ENCODE measurements at regions not wholly inside any gene's neighbourhood (a gene's known extent, or its start where the extent isn't known, plus 50 kb on each side); places are given as distances from the start of the nearest gene placed in this dataset.

DNA sequence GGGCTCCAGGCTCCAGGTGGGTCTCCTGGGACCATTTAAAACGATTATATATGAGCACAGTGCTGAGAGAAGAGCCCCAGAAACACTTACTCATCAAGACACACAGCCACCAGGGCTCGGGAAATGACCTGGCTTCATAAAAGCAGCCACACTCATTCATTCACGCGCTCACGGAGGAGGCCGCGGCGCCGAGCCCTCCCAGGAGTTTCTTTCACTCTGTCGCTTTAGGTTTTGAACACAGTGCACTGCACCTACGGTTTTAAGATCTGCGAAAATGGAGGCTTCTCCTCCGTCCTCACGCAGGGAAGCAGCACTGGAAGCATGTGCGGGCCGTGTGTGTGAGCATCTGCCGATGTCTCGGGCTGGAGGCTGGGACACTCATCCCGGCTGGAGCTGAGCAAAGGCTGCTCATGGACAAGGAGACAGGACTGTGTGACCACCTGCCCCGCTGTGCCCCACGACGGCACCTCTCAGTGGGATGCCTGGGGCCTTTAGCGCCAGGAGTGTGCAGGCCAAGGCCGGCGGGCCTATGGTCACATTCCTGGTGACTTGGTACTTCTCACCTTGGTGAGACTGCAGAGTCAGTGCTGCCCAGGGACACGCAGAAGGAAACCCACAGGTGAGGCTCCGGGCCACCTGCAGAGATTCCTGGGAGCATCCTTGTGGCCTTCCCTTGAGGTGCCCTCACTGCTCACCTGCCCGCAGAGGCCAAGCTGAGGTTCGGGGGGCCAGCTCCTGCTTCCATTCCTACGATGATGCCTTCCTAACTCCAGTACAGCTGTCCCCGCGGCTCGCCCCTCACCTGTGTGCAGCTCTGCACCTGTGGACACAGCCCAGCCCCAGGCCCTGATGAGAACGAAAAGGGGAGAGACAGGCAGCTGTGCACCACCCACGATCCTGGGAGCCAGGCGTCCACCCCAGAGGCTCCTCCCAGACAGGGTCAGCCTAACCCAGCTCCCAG lies 872.0 kb downstream of the BRD1 start:
- WGBS, 10 experiments = 17 to 85% (median 49%) methylated on average over 2 to 14 of the region's 36 CpGs; no CpG with 5 or more reads in 4 of the 10 experiments
- H3K4me3 ChIP-seq = no peak overlapping the region
- H3K4me1 ChIP-seq (replicated peaks in 1 of 2) = no peaks in the 10 kb centered on the region
- peak in 2 of 8 experiments; percentile 43 to 81 for ATAC-seq (replicated peaks in 6 of 8)
- in situ Hi-C loops (cut with MboI; ENCODE audit: low pct_unique_long_range_greater_than_20kb in 2 of 9, low sequenced_read_pairs in 9 of 9, unreplicated experiment in 9 of 9) = no loop called here
- no peak overlapping the region for H3K27ac ChIP-seq

DNA sequence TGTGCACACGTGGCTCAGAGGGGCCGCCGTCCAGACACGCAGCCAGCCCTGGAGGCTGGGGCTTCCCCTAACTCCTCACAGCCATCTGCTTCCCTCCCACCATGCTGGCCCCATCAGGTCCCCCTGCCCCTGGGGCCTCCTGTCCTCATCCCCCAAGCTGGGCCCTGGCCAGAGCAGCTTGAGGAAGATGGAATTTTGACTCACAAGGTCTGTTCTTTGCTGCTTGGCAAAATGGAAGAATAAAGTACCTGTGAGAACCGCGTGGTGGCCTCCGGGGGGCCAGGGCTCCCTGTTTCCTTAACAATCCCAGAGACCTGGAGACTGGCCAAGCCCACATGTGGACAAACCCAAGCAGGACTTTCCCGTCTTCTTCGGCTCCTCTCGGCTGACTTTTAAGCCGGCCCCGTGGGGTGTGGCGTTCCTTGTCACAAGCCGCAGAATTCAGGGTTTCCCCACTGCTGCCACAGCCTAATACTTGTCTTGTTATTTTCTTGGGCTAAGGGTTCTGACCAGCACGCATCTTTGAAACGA lies 872.8 kb downstream of the BRD1 start:
- in situ Hi-C loops (cut with MboI; ENCODE audit: low pct_unique_long_range_greater_than_20kb in 2 of 9, low sequenced_read_pairs in 9 of 9, unreplicated experiment in 9 of 9) = no loop called here
- Histone ChIP-seq H3K27ac (no peak overlapping the region), H3K4me3 (no peak overlapping the region), H3K4me1 (replicated peaks in 1 of 2) (no peaks in the 10 kb centered on the region)
- WGBS, 10 experiments = 0 to 90% (median 65%) methylated on average over 2 to 9 of the region's 16 CpGs; no CpG with 5 or more reads in 5 of the 10 experiments
- peak in 3 of 8 experiments; percentile 15 to 92 (median 88) for ATAC-seq (replicated peaks in 6 of 8)

GRCh38 chr22:48953830-48954229 lies 873.8 kb downstream of the BRD1 start:
- ATAC-seq (replicated peaks in 6 of 8) = no peak
- WGBS, 10 experiments = 20 to 90% (median 68%) methylated on average over 2 to 8 of the region's 11 CpGs; no CpG with 5 or more reads in 4 of the 10 experiments
- Histone ChIP-seq H3K4me1 (replicated peaks in 1 of 2) (no peaks in the 10 kb centered on the region), H3K4me3 (no peak overlapping the region), H3K27ac (no peak overlapping the region)
- in situ Hi-C loops (cut with MboI; ENCODE audit: low pct_unique_long_range_greater_than_20kb in 2 of 9, low sequenced_read_pairs in 9 of 9, unreplicated experiment in 9 of 9) = no loop called here

DNA sequence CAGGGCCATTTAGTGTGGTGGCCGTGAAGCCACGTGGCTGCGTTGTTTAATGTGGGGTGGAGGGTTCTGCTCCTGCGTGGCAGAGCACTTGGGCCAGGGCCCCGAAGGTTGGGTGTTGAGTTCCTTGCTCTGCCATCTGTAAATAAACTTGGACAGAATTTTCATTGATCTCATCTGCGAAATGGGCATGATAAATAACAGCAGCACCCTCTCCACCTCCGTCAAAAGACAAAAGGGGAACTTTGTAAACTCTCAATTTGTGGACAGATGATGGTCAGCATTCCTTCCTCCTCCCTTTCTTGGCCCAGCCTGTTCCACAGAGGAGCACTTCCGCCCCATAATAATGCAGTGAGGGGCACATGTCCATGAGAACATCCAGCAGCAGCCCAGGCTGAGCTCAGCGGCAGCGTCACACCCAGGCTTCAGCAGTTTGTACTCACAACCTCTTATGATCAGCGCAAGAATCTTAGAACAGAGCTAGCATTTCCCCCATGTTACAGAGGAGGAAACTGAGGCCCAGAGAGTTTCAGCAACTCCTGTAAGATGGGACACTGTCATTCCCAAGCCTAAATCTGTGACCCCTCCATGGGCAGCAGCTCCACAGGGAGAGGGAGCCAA lies 874.5 kb downstream of the BRD1 start:
- Histone ChIP-seq H3K4me1 (replicated peaks in 1 of 2) (no peaks in the 10 kb centered on the region), H3K4me3 (no peak overlapping the region), H3K27ac (no peak overlapping the region)
- no peak for ATAC-seq (replicated peaks in 6 of 8)
- WGBS, 10 experiments = 33 to 100% (median 70%) methylated on average over 1 to 6 of the region's 11 CpGs; no CpG with 5 or more reads in 1 of the 10 experiments
- in situ Hi-C loops (cut with MboI; ENCODE audit: low pct_unique_long_range_greater_than_20kb in 2 of 9, low sequenced_read_pairs in 9 of 9, unreplicated experiment in 9 of 9) = no loop called here

DNA sequence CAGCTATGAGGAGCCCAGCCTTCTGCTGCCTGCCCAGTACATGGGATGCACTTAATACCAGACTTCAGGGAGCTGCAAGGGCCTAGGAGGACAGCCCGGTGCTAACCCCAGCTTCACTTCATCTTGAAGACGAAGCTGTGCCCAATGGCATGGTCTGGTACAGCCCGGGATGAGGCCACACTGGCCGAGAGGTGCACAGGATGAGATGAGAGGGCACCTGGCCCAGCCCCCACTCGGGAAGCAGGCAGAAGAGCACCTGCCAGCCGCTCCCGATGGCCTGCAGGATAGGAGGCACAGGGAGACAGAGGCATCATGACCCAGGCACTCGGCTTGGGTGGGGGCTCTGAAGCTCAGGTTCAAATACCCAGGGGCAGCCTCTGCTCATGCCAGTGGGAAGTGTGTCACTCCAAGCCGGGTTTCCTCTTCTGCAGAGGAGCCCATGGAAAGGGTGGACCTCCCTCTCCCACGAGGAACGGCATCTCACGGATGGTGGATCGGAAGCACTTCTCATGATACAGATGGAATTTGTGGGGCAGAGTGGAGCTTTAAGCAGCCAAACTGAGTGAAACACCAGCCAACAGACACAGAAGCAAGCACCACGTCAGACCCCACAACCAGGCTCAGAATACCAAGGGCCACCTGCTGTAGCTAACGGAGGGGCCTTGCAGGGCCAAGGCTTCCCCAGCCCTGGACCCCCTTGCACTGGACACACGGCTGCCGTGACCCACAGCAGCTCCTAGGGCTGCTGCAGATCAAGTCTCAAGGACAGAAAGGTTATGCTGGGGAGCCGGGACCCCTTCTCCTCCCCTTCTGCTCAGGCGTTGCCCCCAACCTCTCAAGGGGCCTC lies 875.2 kb downstream of the BRD1 start:
- Histone ChIP-seq H3K4me3 (no peak overlapping the region), H3K27ac (no peak overlapping the region), H3K4me1 (replicated peaks in 1 of 2) (no peaks in the 10 kb centered on the region)
- in situ Hi-C loops (cut with MboI; ENCODE audit: low pct_unique_long_range_greater_than_20kb in 2 of 9, low sequenced_read_pairs in 9 of 9, unreplicated experiment in 9 of 9) = no loop called here
- ATAC-seq (replicated peaks in 6 of 8) = no peak
- WGBS, 10 experiments = 10 to 100% (median 63%) methylated on average over 1 to 7 of the region's 19 CpGs; no CpG with 5 or more reads in 3 of the 10 experiments

DNA sequence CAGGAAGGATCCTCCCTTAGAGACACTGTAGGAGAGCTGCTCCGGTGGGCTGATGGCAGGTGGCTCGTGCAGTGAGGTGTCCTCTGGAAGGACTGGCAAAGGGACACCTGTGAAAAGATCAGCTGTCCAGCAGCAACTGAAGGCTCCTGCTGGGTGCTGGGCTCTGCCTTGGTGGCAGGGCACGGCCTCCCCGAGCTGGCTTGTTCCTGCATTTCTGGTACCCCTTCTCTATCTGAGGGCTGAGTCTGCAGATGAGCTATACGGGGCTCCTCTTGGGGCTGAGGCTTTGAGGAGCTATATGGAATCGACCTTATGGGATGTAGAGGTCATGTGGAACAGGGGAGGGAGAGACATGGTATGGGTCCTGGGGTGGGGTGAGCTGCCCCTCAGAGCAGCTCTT lies 875.8 kb downstream of the BRD1 start:
- Histone ChIP-seq H3K27ac (no peak overlapping the region), H3K4me3 (no peak overlapping the region), H3K4me1 (replicated peaks in 1 of 2) (no peaks in the 10 kb centered on the region)
- in situ Hi-C loops (cut with MboI; ENCODE audit: low pct_unique_long_range_greater_than_20kb in 2 of 9, low sequenced_read_pairs in 9 of 9, unreplicated experiment in 9 of 9) = no loop called here
- 0 to 100% (median 60%) methylated on average over 1 to 4 of the region's 6 CpGs; no CpG with 5 or more reads in 3 of the 10 experiments for WGBS, 10 experiments
- no peak for ATAC-seq (replicated peaks in 6 of 8)

- peak in 1 of 8 experiments; percentile 95 for ATAC-seq (replicated peaks in 6 of 8)
- H3K4me1 ChIP-seq (replicated peaks in 1 of 2) = no peaks in the 10 kb centered on the region
Observed at GRCh38 chr22:48950151-48950915, 877.3 kb downstream of the BRD1 start.

GRCh38 chr22:48949375-48950149 lies 878.1 kb downstream of the BRD1 start:
- no peaks in the 10 kb centered on the region for H3K4me1 ChIP-seq (replicated peaks in 1 of 2)
- 0 to 91% (median 48%) methylated on average over 1 to 12 of the region's 18 CpGs; no CpG with 5 or more reads in 1 of the 10 experiments for WGBS, 10 experiments
- in situ Hi-C loops (cut with MboI; ENCODE audit: low pct_unique_long_range_greater_than_20kb in 2 of 9, low sequenced_read_pairs in 9 of 9, unreplicated experiment in 9 of 9) = loop anchor here in 1 of 9 experiments (25.0 kb wide), 1 partner anchor 338 kb away; no protein-coding TSS in a partner anchor
- no peak for ATAC-seq (replicated peaks in 6 of 8)
- no peak overlapping the region for H3K4me3 ChIP-seq
- H3K27ac ChIP-seq = no peak overlapping the region

More at GRCh38 chr22:48950151-48950915, 877.3 kb downstream of the BRD1 start:
- in situ Hi-C loops (cut with MboI; ENCODE audit: low pct_unique_long_range_greater_than_20kb in 2 of 9, low sequenced_read_pairs in 9 of 9, unreplicated experiment in 9 of 9) = no loop called here
- no peak overlapping the region for H3K27ac ChIP-seq
- H3K4me3 ChIP-seq = no peak overlapping the region
- WGBS, 10 experiments = 10 to 89% (median 52%) methylated on average over 2 to 9 of the region's 27 CpGs; no CpG with 5 or more reads in 2 of the 10 experiments

GRCh38 chr22:48948575-48949170 lies 879.0 kb downstream of the BRD1 start:
- in situ Hi-C loops (cut with MboI; ENCODE audit: low pct_unique_long_range_greater_than_20kb in 2 of 9, low sequenced_read_pairs in 9 of 9, unreplicated experiment in 9 of 9) = loop anchor here in 1 of 9 experiments (25.0 kb wide), 1 partner anchor 339 kb away; no protein-coding TSS in a partner anchor
- Histone ChIP-seq H3K27ac (no peak overlapping the region), H3K4me1 (replicated peaks in 1 of 2) (no peaks in the 10 kb centered on the region), H3K4me3 (no peak overlapping the region)
- no peak for ATAC-seq (replicated peaks in 6 of 8)
- 71 to 80% methylated on average over 1 to 2 of the region's 6 CpGs; no CpG with 5 or more reads in 8 of the 10 experiments for WGBS, 10 experiments

DNA sequence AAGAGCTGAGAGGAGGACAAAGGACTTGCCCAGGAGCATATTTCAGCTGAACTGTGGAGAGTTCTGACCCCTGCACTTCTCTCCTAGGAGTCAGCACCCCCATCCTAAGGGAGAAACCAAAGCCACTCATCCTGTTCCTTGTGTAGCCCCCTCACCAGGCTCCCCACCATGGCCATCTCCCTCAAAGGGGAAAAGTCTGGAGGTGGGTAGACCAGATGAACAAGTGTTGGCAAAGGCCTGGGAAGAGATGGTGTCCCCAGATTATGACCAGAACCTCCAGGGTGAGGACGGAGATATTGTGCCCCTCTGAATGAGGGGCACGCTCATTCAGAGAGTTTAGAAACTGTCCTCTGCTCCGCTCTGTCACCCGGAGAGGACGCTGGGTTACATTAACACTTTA lies 880.0 kb downstream of the BRD1 start:
- no peaks in the 10 kb centered on the region for H3K4me1 ChIP-seq (replicated peaks in 1 of 2)
- H3K4me3 ChIP-seq = no peak overlapping the region
- no peak overlapping the region for H3K27ac ChIP-seq
- WGBS, 10 experiments = 0 to 100% (median 50%) methylated on average over 1 to 4 of the region's 5 CpGs; no CpG with 5 or more reads in 3 of the 10 experiments
- ATAC-seq (replicated peaks in 6 of 8) = no peak
- in situ Hi-C loops (cut with MboI; ENCODE audit: low pct_unique_long_range_greater_than_20kb in 2 of 9, low sequenced_read_pairs in 9 of 9, unreplicated experiment in 9 of 9) = loop anchor here in 1 of 9 experiments (25.0 kb wide), 1 partner anchor 340 kb away; no protein-coding TSS in a partner anchor
